ENCODE measurements at regions not wholly inside any gene's neighbourhood (a gene's known extent, or its start where the extent isn't known, plus 50 kb on each side); places are given as distances from the start of the nearest gene placed in this dataset.
"Not testable (repeated sequence)": the region's sequence is repeated elsewhere in the genome, so short reads cannot be mapped to it uniquely, and the experiment has no call there.

DNA sequence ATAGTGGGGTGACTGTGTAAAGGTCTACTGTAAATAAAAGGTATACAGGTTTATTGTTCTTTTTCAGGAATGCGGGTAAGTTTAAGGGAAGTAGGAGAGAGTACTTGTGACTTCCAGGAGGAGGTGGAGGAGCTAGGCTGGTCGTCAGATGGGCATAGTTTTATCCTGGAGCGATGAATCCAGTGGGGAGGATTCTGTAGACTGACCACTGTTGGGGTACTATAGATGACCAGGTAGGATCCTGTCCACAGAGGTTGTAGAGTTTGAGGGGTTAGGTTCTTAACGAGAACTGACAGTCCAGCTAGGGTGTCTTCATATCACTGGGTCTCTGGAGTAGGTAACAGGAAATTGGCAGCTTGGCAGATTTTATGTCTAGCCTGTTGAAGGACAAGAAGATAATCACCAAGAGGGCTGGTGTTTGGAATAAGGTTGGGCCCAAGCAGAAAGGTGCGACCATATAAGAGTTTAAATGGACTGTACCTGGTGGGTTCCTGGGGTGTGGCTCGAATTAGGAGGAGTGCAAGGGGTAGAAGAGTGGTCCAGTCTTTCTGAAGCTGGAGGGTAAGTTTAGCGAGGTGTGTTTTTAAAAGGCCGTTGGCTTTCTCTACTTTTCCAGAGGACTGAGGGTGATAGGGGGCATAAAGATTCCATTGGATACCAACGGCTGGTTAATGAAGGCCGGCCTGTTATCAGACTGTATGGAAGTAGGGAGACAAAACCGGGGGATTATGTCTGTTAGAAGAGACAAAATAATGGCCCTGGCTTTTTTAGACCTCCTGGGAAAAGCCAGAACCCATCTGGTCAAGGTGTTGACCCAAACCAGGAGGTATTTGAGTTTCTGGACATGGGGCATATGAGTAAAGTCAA lies 751.3 kb upstream of the ADGRB3 start:
- H3K27me3 ChIP-seq (ENCODE audit: control insufficient read depth, insufficient read depth, low read length) = no peaks in the 10 kb centered on the region
- TF ChIP-seq, protein P1, sequence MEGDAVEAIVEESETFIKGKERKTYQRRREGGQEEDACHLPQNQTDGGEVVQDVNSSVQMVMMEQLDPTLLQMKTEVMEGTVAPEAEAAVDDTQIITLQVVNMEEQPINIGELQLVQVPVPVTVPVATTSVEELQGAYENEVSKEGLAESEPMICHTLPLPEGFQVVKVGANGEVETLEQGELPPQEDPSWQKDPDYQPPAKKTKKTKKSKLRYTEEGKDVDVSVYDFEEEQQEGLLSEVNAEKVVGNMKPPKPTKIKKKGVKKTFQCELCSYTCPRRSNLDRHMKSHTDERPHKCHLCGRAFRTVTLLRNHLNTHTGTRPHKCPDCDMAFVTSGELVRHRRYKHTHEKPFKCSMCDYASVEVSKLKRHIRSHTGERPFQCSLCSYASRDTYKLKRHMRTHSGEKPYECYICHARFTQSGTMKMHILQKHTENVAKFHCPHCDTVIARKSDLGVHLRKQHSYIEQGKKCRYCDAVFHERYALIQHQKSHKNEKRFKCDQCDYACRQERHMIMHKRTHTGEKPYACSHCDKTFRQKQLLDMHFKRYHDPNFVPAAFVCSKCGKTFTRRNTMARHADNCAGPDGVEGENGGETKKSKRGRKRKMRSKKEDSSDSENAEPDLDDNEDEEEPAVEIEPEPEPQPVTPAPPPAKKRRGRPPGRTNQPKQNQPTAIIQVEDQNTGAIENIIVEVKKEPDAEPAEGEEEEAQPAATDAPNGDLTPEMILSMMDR (IDR thresholded peaks at IDR 0.05) = no peak
- no peaks in the 10 kb centered on the region for H3K9me3 ChIP-seq (ENCODE audit: control insufficient read depth, low read length)
- H3K9ac ChIP-seq = no peak overlapping the region
- no peaks in the 10 kb centered on the region for H3K79me2 ChIP-seq
- H3K27ac ChIP-seq = no peak overlapping the region
- H3K4me3 ChIP-seq (ENCODE audit: low read depth, low read length) = no peak overlapping the region
- no peak overlapping the region for H2AFZ ChIP-seq
- H3K4me1 ChIP-seq = no peaks in the 10 kb centered on the region
- no peak overlapping the region for H3K4me2 ChIP-seq (ENCODE audit: low read length)
- no peaks in the 10 kb centered on the region for H3K36me3 ChIP-seq (ENCODE audit: control insufficient read depth, insufficient read depth, low read length)

DNA sequence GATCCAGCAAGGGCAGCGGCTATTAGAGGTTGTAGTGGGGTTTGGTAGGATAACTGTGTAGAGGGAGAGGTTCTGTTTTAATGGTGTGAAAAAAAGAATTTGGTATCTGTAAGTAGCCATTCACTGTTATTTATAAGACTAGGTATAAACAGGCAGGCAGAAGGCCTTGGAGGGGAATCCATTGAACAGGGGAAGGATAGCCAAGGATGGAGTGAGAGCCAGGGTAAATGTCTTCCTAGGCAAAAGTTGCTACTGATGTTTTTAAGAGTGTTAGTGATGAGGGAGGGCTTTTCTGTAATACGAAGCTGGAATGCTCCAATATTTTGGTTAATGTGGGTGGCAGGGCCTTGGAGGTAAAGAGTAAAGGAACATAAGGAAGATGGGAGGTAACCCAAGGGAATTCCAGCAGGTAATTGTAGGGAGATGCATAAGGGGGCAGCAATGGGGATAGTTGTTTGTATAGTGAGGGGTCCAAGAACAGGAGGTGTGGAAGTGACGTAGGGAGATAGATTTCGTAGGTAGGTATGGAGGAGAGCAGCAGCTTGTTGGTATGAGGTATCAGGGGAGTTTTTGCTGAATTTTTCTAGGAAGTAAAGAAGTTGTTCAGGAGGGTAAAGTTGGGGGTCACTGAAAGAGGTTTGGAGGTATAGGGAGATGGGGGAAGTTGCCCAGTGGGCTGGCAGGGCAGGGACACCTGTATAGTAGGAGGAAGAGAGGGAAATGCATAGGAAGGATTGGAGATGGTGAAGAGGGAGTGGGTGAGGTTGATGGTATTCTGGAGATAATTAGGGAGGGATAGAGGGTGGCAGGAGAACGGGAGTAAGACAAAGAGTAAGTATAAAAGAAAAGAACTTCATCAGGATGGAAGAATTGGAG lies 752.4 kb upstream of the ADGRB3 start:
- H3K36me3 ChIP-seq (ENCODE audit: control insufficient read depth, insufficient read depth, low read length) = no peaks in the 10 kb centered on the region
- TF ChIP-seq, protein P1 (IDR thresholded peaks at IDR 0.05) = no peak
- no peak overlapping the region for H3K27ac ChIP-seq
- H2AFZ ChIP-seq = no peak overlapping the region
- no peaks in the 10 kb centered on the region for H3K27me3 ChIP-seq (ENCODE audit: control insufficient read depth, insufficient read depth, low read length)
- H3K4me2 ChIP-seq (ENCODE audit: low read length) = no peak overlapping the region
- H3K9me3 ChIP-seq (ENCODE audit: control insufficient read depth, low read length) = no peaks in the 10 kb centered on the region
- H3K4me1 ChIP-seq = no peaks in the 10 kb centered on the region
- H3K9ac ChIP-seq = no peak overlapping the region
- no peak overlapping the region for H3K4me3 ChIP-seq (ENCODE audit: low read depth, low read length)
- H3K79me2 ChIP-seq = no peaks in the 10 kb centered on the region

DNA sequence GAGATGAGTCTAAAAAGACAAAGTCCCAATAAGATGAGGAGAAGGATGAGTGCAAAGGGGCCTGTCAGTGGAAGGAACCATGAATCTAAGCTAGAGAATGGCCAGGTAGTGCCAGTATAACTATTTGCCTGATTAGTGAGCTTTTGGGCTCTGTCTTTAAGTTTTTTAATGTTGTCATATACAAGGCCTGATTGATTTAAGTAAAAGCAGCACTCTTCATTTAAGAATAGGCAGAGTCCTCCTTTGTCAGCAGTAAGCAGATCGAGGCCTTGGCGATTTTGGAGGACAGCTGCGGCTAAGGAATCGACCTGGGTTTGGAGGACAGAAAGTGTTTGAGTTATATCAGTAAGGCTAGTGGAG lies 753.4 kb upstream of the ADGRB3 start:
- Histone ChIP-seq H3K9me3 (ENCODE audit: control insufficient read depth, low read length) (no peaks in the 10 kb centered on the region), H3K4me2 (ENCODE audit: low read length) (no peak overlapping the region), H3K27me3 (ENCODE audit: control insufficient read depth, insufficient read depth, low read length) (no peaks in the 10 kb centered on the region), H2AFZ (no peak overlapping the region), H3K79me2 (no peaks in the 10 kb centered on the region), H3K36me3 (ENCODE audit: control insufficient read depth, insufficient read depth, low read length) (no peaks in the 10 kb centered on the region), H3K27ac (no peak overlapping the region), H3K4me3 (ENCODE audit: low read depth, low read length) (no peak overlapping the region), H3K9ac (no peak overlapping the region), H3K4me1 (no peaks in the 10 kb centered on the region)
- TF ChIP-seq, protein P1 (IDR thresholded peaks at IDR 0.05) = no peak

DNA sequence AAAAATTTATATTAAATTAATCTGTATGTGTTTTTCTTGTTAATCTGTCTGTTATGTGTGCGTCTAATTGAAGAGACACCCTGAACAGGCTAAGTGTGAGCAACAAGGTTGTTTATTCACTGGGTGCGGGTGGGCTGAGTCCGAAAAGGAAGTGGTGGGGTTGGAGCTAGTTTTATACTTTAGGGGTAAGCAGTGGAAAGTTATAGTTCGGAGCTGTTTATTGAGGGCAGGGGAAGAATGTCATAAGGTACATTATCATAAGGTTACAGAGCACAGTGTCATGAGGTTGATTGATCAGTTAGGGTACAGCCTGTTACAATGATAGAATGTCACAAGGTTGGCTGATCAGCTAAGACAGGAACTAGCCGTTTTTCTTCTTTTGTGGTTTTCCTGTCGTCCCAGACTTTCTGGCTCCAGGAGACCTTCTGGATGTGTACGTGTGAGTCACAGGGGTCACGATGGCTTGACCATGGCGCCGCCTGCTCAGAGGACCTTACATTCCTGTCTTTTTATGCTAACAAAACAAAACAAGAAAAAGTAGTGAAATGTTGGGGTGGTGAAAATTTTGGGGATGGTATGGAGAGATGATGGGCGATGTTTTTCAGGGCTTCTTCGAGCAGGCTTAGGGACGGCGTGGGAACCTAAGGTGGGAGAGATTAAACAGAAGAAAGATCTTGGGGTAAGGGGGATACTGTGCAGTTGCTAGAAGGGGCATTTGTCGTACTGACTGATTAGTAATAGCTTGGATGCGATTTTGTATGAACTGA lies 754.0 kb upstream of the ADGRB3 start:
- Histone ChIP-seq H3K4me1 (no peaks in the 10 kb centered on the region), H3K4me3 (ENCODE audit: low read depth, low read length) (no peak overlapping the region), H3K36me3 (ENCODE audit: control insufficient read depth, insufficient read depth, low read length) (no peaks in the 10 kb centered on the region), H3K79me2 (no peaks in the 10 kb centered on the region), H3K27ac (no peak overlapping the region), H3K27me3 (ENCODE audit: control insufficient read depth, insufficient read depth, low read length) (no peaks in the 10 kb centered on the region), H2AFZ (no peak overlapping the region), H3K9me3 (ENCODE audit: control insufficient read depth, low read length) (no peaks in the 10 kb centered on the region), H3K9ac (no peak overlapping the region), H3K4me2 (ENCODE audit: low read length) (no peak overlapping the region)
- TF ChIP-seq, protein P1 (IDR thresholded peaks at IDR 0.05) = no peak

DNA sequence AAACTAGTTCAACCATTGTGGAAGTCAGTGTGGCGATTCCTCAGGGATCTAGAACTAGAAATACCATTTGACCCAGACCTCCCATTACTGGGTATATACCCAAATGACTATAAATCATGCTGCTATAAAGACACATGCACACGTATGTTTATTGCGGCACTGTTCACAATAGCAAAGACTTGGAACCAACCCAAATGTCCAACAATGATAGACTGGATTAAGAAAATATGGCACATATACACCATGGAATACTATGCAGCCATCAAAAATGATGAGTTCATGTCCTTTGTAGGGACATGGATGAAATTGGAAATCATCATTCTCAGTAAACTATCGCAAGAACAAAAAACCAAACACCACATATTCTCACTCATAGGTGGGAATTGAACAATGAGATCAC lies 754.7 kb upstream of the ADGRB3 start:
- H2AFZ ChIP-seq; H3K4me1 ChIP-seq; H3K27ac ChIP-seq; H3K79me2 ChIP-seq; H3K27me3 ChIP-seq (ENCODE audit: control insufficient read depth, insufficient read depth, low read length); H3K4me2 ChIP-seq (ENCODE audit: low read length); H3K9ac ChIP-seq; H3K9me3 ChIP-seq (ENCODE audit: control insufficient read depth, low read length); H3K4me3 ChIP-seq (ENCODE audit: low read depth, low read length); H3K36me3 ChIP-seq (ENCODE audit: control insufficient read depth, insufficient read depth, low read length): not testable (repeated sequence)

DNA sequence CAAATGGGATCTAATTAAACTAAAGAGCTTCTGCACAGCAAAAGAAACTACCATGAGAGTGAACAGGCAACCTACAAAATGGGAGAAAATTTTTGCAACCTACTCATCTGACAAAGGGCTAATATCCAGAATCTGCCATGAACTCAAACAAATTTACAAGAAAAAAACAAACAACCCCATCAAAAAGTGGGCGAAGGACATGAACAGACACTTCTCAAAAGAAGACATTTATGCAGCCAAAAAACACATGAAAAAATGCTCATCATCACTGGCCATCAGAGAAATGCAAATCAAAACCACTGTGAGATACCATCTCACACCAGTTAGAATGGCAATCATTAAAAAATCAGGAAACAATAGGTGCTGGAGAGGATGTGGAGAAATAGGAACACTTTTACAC lies 755.2 kb upstream of the ADGRB3 start:
- H2AFZ ChIP-seq; H3K27me3 ChIP-seq (ENCODE audit: control insufficient read depth, insufficient read depth, low read length); H3K4me2 ChIP-seq (ENCODE audit: low read length); H3K36me3 ChIP-seq (ENCODE audit: control insufficient read depth, insufficient read depth, low read length); H3K79me2 ChIP-seq; H3K9me3 ChIP-seq (ENCODE audit: control insufficient read depth, low read length); H3K27ac ChIP-seq; H3K4me3 ChIP-seq (ENCODE audit: low read depth, low read length); H3K4me1 ChIP-seq; H3K9ac ChIP-seq: not testable (repeated sequence)
